HG02759 (cell line): ENCODE measurements at regions not wholly inside any gene's neighbourhood (a gene's known extent, or its start where the extent isn't known, plus 50 kb on each side); places are given as distances from the start of the nearest gene placed in this dataset.

Source experiments
- ATAC-seq: cut with Tn5 transposase; IDR thresholded peaks from one replicate; pipeline ENCODE4 v1.9.1; 2021; ENCODE audit warnings: mild to moderate bottlenecking, moderate library complexity; ENCODE audit not compliant: unreplicated experiment

DNA sequence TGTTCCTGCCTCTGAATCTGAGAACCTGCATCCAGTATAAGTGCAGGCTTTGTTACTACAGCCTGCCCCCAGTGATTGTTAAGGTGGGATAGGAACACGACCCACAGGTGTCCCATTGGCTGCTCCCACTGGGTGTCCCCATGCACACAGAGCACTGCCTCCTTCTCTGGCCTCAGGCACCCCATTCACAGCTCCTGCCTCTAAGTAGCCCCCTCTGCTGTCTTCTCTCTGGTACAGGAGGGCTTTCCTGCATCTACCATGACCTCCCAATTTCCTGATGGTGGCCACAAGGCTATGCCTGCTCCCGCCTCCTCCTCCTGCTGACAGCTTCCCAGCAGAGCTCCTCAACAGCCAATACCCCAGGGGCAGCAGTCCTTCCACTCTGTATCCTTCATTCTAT, 238.6 kb upstream of the TMC3 start:
- ATAC-seq, result no peak

- no peak for ATAC-seq
Measured at GRCh38 chr15:81611679-81612078, 237.7 kb upstream of the TMC3 start.

GRCh38 chr15:81608309-81608829, 234.4 kb upstream of the TMC3 start:
- no peak for ATAC-seq

DNA sequence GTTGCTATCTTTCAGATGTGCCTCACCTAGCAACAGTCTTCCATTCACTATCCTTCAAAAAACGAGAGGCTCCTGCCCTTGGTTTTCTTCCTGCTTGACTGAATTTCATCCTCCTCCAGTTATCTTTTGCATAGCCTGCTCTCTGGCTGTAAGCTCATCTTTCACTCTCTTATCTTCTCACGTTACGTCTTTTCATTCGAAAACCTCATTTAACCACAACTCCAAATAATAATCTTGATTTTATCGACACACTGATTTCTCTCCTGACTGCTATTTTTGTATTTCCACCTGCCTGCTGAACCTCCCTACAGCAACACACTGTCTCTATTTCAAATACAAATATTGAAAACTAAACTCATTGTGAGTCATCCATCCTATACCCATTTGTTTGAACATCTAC, 230.7 kb upstream of the TMC3 start:
- ATAC-seq, result no peak

GRCh38 chr15:81596159-81596865, 222.3 kb upstream of the TMC3 start:
- ATAC-seq, result no peak

DNA sequence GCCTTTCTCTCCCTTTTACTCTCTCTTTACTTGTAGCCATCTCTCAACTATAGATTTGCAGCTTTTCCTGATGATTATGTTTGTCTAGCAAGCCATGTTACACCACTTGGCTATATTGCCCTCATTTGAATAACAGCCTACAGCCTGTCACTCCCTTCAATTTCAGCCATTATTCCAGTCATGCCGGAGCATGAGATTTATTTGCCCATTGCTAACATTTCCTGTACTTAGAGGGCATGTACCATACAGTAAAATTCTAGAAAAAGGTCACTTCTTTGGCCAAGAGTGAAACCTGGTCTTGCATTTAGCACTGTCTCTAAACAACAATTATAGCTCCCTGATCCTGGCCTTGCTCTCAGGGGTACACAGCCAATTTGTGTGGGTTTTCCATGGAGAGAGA, 221.7 kb upstream of the TMC3 start:
- ATAC-seq, result no peak

GRCh38 chr15:81589671-81590070, 215.7 kb upstream of the TMC3 start:
- no peak for ATAC-seq

DNA sequence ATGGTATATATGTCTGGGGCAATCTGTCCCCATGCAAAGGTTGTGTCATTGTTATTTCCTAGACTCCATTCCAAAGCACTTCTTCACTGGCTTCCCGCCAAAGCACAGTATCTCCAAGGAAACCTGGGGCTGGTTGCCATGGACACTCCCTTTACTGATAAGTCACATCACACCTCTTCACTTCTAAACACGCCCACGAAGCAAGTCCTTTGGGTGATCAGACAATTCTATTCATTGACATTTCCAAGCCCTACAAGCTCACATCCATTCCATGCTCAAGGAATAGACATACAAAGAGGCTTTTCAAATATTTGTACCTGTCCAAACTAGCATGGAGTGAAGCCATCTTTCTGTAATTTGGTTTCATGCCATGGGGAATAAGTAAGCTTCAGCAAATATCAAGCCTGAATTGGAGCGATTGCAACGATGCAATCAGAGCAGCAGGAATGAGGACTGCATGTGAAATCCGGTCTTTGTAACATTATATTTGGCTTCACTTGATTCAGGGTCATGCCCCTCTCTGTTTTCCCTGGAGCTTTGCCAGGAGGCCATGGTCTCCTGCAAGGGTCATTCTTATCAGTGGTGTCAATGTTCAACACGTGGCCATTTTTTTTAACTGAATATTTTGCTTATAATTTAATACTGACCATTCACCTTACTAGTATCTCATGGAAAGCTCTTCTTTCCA, 201.6 kb upstream of the TMC3 start:
- ATAC-seq, result no peak

DNA sequence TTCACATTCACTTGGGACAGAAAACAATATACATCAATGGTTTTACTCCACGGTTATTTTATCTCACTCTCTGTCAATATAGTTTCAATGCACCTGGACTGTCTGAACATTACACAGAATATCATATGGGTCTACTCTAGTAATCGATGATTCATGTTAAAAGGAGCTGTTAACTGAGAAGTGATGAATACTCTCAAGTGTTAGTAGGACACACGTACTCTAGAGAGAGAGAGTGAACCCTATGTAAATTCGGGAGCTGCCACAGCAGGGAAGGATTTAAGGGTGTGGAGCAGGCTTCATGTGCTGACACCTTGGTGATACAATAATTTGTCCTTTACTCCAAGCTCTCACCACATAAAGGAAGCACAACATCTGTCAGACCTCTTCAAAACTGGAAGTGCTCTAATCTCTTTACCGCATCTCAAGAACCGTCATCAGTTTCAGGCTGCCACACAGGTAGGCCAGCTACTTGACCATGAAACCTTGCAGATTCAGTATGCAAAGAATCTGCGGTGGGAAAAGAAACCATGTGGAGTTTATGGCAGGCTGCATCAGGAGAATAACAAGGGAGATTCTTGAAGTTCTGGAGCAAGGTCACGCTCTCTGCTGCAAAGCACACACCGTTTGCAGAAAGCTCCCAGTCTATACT, 199.2 kb upstream of the TMC3 start:
- ATAC-seq, result no peak

- no peak for ATAC-seq
Measured at GRCh38 chr15:81572190-81572589, 198.2 kb upstream of the TMC3 start.

GRCh38 chr15:81569286-81570080, 195.5 kb upstream of the TMC3 start:
- ATAC-seq, result no peak

- ATAC-seq, result no peak
Measured at GRCh38 chr15:81567924-81568323, 193.9 kb upstream of the TMC3 start.

DNA sequence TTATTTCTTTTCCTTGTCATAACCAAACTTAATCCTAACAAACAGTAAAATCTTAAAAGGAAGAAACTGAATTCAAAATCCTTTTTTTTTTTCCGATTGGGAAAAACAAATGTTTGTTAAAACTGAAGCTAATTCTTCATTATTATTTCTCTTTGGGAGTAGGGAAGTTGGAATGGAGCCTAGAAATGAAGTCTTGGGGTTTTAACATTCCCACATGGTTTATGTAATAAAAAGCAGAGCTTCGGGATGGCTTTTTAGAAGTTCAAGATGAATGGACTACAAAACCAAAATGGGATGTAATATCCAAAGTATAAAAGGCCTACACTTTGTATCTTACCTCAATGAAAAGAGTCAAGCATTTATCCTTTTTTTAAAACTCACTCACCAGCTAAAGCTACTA, 189.0 kb upstream of the TMC3 start:
- ATAC-seq, result no peak

GRCh38 chr15:81560405-81560804, 186.4 kb upstream of the TMC3 start:
- no peak for ATAC-seq

DNA sequence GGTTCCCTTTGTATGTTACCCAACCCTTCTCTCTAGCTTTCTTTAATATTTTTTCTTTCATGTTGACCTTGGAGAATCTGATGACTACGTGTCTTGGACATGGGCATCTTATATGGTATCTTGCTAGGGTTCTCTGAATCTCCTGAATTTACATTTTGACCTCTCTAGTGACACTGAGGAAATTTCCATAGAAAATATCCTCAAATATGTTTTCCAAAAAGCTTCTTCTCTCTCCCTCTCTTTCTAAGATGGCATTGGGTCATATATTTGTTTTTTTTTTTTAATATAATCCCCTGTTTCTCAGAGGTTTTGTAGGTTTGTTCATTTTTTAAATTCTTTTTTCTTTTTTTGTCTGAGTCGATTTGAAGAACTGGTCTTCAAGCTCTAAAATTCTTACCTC, 184.0 kb upstream of the TMC3 start:
- no peak for ATAC-seq

- ATAC-seq, result no peak
Measured at GRCh38 chr15:81555346-81555745, 181.3 kb upstream of the TMC3 start.

- no peak for ATAC-seq
Measured at GRCh38 chr15:81548365-81549130, 174.5 kb upstream of the TMC3 start.

DNA sequence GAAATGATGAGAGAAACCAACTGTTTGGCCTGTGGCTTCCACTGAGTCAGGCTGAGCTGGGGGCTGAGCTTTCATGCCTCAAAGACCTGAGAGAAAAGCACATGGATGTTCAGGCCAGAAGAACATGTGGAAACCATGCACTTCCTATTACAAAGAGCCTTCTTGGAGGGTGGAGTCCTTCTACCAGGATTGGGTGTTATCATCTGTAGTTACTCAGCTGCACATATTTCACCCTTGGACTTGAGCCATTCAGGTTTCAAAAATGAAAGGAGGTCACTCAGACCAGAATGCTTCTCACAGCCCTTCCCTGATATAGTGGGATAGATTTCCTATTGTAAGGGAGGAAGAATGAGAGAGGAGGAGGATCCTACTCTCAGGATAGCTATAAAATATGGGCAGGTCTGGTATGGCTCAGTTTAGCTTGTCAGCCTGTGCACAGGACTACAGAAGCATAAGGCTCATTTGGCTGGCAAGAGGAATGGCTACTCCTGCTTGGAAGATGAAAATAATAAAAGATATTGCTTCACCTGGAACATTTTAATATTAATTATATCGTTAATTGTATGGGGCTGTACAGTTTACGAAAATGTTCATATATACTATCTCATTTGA, 173.6 kb upstream of the TMC3 start:
- no peak for ATAC-seq

GRCh38 chr15:81544385-81544784, 170.4 kb upstream of the TMC3 start:
- ATAC-seq, result no peak

GRCh38 chr15:81540909-81541308, 166.9 kb upstream of the TMC3 start:
- ATAC-seq, result no peak
